ENCODE measurements at regions not wholly inside any gene's neighbourhood (a gene's known extent, or its start where the extent isn't known, plus 50 kb on each side); places are given as distances from the start of the nearest gene placed in this dataset.

DNA sequence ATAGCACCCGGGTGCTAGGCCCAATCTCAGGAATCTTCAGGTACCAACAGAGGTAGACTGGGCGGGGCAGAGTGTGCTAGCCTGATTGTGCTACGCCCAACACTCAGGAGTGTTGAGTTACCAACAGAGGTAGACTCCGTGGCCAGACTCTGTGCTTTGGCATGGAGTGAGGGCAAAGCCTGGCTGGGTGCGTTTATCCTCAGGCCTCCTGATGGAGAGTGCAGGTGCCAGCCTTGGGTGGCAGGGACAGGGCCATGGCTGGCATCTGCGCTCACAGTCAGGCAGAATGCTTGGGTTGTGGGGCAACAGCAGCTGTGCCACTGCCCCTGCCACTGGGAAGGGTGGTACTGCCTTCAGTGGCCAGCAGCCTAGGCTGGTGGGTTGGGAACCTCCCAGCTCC, 111.6 kb downstream of the NEUROD6 start:
- POLR2A ChIA-PET: no interaction called here
- H2AFZ ChIP-seq (ENCODE audit: insufficient read depth, low read depth, low read length, poor library complexity, severe bottlenecking): no peak overlapping the region
- no peak overlapping the region for H3K27ac ChIP-seq (ENCODE audit: low read length in 2 of 2)
- no peaks in the 10 kb centered on the region for H3K27me3 ChIP-seq (replicated peaks in 1 of 4; ENCODE audit: control extremely low read depth in 1 of 4, control insufficient read depth in 3 of 4, insufficient read depth in 4 of 4, low read length in 3 of 4)
- Mint-ChIP-seq H3K9me3 (ENCODE audit: insufficient read depth) (peaks cover 4% of the 10 kb centered on the region), H3K27ac (no peak overlapping the region), H3K27me3 (no peaks in the 10 kb centered on the region), H3K4me1 (no peaks in the 10 kb centered on the region), H3K4me3 (no peak overlapping the region)
- no peak overlapping the region for H3K9ac ChIP-seq (ENCODE audit: low read length)
- DNase-seq (no peak), ATAC-seq (ENCODE audit: low read depth) (no peak)
- peaks cover 0 to 23% (median 6%) of the 10 kb centered on the region in 3 donors for H3K9me3 ChIP-seq (ENCODE audit: control extremely low read depth in 1 of 3, control insufficient read depth in 2 of 3, insufficient read depth in 1 of 3, low read length in 2 of 3)
- H3K4me1 ChIP-seq (ENCODE audit: control insufficient read depth in 2 of 2, insufficient read depth in 2 of 2, low read length in 2 of 2): no peaks in the 10 kb centered on the region
- no peaks in the 10 kb centered on the region for H3K79me2 ChIP-seq (ENCODE audit: control insufficient read depth, insufficient read depth, low read length)
- CTCF ChIA-PET: no interaction called here
- WGBS (ENCODE audit: insufficient coverage): 90% methylated on average over 6 of the region's 6 CpGs
- no peak overlapping the region for H3K4me3 ChIP-seq (ENCODE audit: control extremely low read depth in 1 of 5, extremely low read depth in 1 of 5, insufficient read depth in 1 of 5, low read depth in 2 of 5, low read length in 4 of 5)
- TF ChIP-seq, protein P1, sequence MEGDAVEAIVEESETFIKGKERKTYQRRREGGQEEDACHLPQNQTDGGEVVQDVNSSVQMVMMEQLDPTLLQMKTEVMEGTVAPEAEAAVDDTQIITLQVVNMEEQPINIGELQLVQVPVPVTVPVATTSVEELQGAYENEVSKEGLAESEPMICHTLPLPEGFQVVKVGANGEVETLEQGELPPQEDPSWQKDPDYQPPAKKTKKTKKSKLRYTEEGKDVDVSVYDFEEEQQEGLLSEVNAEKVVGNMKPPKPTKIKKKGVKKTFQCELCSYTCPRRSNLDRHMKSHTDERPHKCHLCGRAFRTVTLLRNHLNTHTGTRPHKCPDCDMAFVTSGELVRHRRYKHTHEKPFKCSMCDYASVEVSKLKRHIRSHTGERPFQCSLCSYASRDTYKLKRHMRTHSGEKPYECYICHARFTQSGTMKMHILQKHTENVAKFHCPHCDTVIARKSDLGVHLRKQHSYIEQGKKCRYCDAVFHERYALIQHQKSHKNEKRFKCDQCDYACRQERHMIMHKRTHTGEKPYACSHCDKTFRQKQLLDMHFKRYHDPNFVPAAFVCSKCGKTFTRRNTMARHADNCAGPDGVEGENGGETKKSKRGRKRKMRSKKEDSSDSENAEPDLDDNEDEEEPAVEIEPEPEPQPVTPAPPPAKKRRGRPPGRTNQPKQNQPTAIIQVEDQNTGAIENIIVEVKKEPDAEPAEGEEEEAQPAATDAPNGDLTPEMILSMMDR (IDR thresholded peaks at IDR 0.05): no peak
- TF ChIP-seq EZH2 (IDR thresholded peaks at IDR 0.05; ENCODE audit: borderline replicate concordance, insufficient read depth, low read depth, low read length, poor library complexity, severe bottlenecking): no peak
- H3K4me2 ChIP-seq (replicated peaks; ENCODE audit: low read depth, low read length, poor library complexity, severe bottlenecking): no peak overlapping the region
- H3K36me3 ChIP-seq (replicated peaks in 1 of 2; ENCODE audit: control extremely low read depth in 1 of 2, control insufficient read depth in 1 of 2, extremely low read depth in 1 of 2, insufficient read depth in 2 of 2, low read length in 1 of 2): no peaks in the 10 kb centered on the region
- intact Hi-C loops (cut with micrococcal nuclease): no loop called here
- no peaks in the 10 kb centered on the region for H4K20me1 ChIP-seq (ENCODE audit: control insufficient read depth, insufficient read depth, low read length, poor library complexity, severe bottlenecking)

DNA sequence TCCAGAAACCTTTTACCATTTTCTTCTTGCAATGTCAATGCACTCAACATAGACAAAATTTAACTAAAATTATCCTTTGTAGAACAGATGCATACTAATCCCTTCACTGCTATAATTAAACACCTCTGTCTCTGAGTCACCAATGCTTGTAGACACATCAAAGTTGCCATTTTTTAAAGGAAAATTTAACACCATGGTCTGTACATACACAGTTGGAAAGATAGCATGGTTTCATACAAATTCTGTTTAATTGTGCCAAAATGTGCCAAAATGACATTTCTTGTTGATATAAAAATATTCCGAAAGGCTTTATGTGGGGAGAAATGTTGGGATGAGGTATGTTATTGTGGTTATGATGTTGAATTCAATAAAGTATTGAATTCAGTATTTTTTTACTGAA, 125.8 kb downstream of the NEUROD6 start:
- TF ChIP-seq, protein P1 (IDR thresholded peaks at IDR 0.05): no peak
- TF ChIP-seq EZH2 (IDR thresholded peaks at IDR 0.05; ENCODE audit: borderline replicate concordance, insufficient read depth, low read depth, low read length, poor library complexity, severe bottlenecking): no peak

More for the DNA sequence above, 125.8 kb downstream of the NEUROD6 start:
- Histone ChIP-seq H3K27me3 (replicated peaks in 1 of 4; ENCODE audit: control extremely low read depth in 1 of 4, control insufficient read depth in 3 of 4, insufficient read depth in 4 of 4, low read length in 3 of 4) (no peaks in the 10 kb centered on the region), H3K79me2 (ENCODE audit: control insufficient read depth, insufficient read depth, low read length) (no peaks in the 10 kb centered on the region), H3K4me1 (ENCODE audit: control insufficient read depth in 2 of 2, insufficient read depth in 2 of 2, low read length in 2 of 2) (no peaks in the 10 kb centered on the region), H4K20me1 (ENCODE audit: control insufficient read depth, insufficient read depth, low read length, poor library complexity, severe bottlenecking) (no peaks in the 10 kb centered on the region), H2AFZ (ENCODE audit: insufficient read depth, low read depth, low read length, poor library complexity, severe bottlenecking) (no peak overlapping the region), H3K9ac (ENCODE audit: low read length) (no peak overlapping the region), H3K27ac (ENCODE audit: low read length in 2 of 2) (no peak overlapping the region), H3K9me3 (ENCODE audit: control extremely low read depth in 1 of 3, control insufficient read depth in 2 of 3, insufficient read depth in 1 of 3, low read length in 2 of 3) (no peaks in the 10 kb centered on the region), H3K4me2 (replicated peaks; ENCODE audit: low read depth, low read length, poor library complexity, severe bottlenecking) (no peak overlapping the region), H3K36me3 (replicated peaks in 1 of 2; ENCODE audit: control extremely low read depth in 1 of 2, control insufficient read depth in 1 of 2, extremely low read depth in 1 of 2, insufficient read depth in 2 of 2, low read length in 1 of 2) (no peaks in the 10 kb centered on the region), H3K4me3 (ENCODE audit: control extremely low read depth in 1 of 5, extremely low read depth in 1 of 5, insufficient read depth in 1 of 5, low read depth in 2 of 5, low read length in 4 of 5) (no peak overlapping the region)
- WGBS (ENCODE audit: insufficient coverage): 100% methylated on average over 1 of the region's 1 CpG
- DNase-seq: no peak
- H3K4me3 Mint-ChIP-seq: no peak overlapping the region
- no peaks in the 10 kb centered on the region for H3K4me1 Mint-ChIP-seq
- POLR2A ChIA-PET: no interaction called here
- intact Hi-C loops (cut with micrococcal nuclease): no loop called here
- H3K27ac Mint-ChIP-seq: no peak overlapping the region
- CTCF ChIA-PET: no interaction called here
- no peaks in the 10 kb centered on the region for H3K27me3 Mint-ChIP-seq
- H3K9me3 Mint-ChIP-seq (ENCODE audit: insufficient read depth): no peaks in the 10 kb centered on the region
- ATAC-seq (ENCODE audit: low read depth): no peak

Measured in B cell (primary cell).